GM18867 (cell line): ENCODE measurements at regions not wholly inside any gene's neighbourhood (a gene's known extent, or its start where the extent isn't known, plus 50 kb on each side); places are given as distances from the start of the nearest gene placed in this dataset.
A peak's percentile ranks its signal among the peaks of the same experiment; 100 is the strongest.
"Not testable (repeated sequence)": the region's sequence is repeated elsewhere in the genome, so short reads cannot be mapped to it uniquely, and the experiment has no call there.

Source experiments
- ATAC-seq: cut with Tn5 transposase; IDR thresholded peaks from one replicate; pipeline ENCODE4 v1.9.1; 2021; ENCODE audit warnings: mild to moderate bottlenecking, moderate library complexity; ENCODE audit not compliant: unreplicated experiment

DNA sequence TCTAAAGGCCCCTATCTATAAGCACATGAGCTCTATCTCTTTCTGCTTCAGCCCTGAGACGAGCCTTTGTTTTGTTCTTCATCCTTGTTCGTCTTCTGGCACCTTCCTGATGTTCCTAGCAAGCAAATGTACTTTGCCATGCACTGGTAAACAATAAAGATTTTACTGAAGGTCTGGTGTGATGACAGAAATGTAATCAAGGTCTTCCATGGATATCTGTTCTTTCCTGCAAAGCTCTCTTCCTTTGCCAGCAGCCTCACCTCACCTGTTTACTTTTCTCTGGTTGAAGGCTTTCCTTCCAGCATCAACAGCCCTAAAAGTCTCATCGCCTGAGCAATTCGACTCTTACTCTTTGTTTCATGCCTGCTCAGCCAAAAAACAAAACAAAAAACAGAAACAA, 330.3 kb downstream of the PCNX1 start:
- no peak for ATAC-seq

DNA sequence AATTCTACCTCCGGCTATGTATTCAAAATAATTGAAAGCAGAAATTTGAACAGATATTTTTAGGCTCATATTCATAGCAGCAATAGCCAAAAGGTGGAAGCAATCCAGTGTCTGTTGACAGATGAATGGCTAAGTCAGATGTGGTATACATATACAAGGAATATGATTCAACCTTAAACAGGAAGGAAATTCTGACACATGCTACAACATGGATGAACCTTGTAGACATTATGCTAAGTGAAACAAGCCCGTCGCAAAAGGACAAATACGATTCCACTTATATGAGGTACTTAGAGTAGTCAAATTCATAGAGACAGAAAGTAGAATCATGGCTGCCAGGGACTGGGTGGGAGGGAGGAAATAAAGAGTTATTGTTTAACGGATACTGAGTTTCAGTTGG, 331.6 kb downstream of the PCNX1 start:
- no peak for ATAC-seq

DNA sequence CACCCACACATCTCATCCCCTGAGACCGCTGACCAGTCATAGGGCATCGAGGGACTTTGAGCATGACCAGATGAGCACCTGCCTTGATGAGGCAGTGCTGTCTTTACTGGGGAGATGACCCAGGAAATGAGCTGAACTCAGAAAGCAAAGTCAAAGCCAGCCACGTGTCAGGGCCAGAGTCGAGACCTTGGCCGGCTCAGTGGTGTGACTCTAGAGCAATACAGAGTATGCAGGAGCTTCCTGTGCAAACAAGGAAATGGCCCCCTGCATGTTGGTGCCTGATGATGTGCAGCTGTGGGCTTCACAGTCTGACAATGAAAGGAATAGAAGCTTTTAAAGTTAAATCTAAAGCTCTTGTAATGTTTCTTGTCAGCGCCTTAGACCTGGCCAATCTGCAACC, 332.9 kb downstream of the PCNX1 start:
- no peak for ATAC-seq

DNA sequence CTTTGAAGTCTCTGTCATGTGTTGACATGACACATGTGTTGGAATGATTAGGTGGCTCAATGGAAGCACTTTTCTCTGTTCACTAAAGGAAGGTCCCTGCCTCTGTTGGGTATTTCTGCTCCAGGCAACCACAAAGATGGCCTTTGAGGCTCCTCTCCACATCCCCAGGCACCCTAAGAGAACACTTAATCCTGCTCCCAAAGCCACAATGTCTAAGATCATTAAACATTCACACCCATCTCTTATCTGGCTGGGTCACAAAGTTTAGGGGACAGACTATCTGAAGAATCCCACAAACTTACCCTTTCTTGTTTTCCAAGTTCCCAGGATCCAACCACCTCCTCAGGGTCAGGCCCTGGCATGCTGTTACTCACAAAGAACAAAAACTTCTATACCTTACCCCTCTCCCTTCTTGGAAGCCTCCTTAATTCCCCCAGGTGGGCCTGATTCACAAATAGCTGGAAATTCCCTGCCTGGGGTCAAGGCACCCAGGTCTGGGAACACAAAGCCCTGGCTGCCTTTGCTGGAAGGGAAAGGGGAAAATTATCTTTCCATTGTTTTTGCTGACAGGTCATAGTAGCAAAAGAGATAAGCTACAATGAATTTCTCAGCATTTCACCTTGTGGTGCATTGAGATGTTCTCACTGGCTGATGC, 333.7 kb downstream of the PCNX1 start:
- no peak for ATAC-seq

DNA sequence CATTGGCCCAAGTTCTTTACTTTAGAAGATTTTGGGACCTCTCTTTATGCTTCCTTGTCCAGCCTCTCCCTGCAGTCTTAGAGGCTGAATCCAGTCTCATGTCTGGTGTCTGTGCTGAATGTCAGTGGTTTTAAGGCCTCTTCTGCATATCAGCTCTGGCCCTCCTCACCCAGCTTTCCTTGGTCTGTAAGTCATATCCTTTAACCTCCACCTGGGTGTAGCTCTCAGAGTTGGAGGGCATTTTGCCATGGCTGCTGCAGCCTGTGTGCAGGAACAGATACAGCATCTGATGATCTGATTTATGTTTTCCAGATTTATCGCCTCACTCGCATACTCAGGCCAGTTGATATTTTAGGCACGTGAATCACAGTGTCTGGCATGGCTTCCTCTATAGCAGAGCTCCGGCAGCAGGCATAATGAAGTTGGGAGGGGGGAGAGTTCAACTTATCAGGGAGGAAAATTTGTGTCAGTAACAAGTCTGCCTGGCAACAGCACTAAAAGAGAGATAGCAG, 335.0 kb downstream of the PCNX1 start:
- no peak for ATAC-seq

DNA sequence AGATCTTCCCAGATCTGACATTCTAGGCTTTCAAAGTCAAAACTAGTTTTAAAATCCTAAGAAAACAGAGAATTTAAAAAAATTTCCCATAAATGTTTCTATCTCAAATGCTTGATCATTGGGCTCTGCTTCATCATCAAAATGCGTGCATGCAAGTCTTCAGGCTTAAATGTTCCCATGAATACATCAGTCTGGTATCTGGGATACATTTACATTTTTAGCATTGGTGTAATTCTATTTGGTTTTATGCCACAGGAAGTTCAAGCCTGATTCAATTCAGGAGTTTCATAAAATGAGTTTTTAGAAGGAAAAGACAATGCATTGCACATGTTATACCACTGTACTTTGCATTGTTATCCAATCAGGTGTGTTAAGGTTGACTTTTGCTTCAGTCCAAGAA, 336.4 kb downstream of the PCNX1 start:
- ATAC-seq: no peak

DNA sequence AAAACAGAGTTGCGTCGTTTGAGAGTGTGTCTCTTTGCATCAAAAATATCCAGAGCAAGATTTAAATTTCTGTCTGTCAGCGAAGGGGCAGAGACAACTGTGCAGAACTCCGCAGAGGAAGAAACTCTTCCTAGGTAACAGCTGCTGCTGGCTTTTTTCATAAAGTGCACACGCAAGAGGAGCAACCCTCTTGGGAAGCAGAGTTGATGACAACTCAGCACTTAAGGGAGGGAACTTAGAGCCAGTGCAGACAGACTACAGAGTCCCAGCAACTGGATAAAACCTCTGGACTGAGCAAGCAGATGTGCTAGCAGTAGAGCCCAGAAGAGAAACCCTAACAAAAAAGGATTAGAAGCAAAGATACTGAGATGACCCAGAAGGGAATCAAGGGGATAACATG, 337.1 kb downstream of the PCNX1 start:
- no peak for ATAC-seq

DNA sequence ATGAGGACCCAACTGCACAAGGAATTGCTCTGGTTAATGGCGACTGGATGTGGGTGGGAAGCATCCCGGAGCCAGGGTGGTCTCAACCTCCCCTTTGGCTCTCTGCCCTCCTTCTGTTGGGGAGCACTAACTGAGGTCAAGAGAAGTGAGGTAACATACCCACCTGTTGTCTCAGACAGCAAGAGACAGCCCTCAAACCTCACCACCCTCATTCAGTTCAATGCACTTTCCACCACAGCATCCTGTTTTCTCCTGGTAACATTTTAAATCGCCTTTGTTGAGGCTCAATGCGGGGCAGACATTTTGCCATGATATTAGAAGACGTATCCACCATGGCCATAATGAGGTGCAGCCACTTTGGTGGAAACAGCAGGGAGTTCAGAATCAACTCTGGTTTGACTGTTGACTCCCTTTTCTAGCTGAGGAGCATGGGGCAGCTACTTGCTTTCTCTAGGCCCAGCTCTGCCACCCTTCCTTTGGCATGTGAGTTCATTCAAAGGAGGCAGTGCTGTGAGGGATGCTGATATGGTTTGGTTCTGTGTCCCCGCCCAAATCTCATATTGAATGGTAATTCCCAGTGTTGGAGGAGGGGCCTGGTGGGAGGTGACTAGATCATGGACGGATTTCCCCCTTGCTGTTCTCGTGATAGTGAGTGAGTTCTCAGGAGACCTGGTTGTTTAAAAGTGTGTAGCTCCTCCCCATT, 338.6 kb downstream of the PCNX1 start:
- ATAC-seq: no peak

DNA sequence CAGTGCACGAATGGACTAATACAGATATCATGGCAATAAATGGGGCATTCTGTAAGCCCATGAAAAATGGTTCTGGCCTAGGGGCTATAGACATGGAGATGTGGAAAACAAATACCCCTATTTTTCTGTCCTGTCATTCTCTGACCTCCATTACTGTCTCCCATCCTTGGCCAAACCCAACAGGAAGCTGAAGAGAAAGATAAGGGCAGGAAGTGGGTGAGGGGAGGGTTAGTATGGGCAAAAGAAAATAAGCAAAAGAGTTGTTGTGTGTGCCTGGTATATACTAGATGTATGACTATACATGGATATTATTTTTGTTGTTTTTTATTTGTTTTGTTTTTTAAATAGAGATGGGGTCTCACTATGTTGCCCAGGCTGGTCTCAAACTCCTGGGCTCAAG, 339.3 kb downstream of the PCNX1 start:
- ATAC-seq: no peak

DNA sequence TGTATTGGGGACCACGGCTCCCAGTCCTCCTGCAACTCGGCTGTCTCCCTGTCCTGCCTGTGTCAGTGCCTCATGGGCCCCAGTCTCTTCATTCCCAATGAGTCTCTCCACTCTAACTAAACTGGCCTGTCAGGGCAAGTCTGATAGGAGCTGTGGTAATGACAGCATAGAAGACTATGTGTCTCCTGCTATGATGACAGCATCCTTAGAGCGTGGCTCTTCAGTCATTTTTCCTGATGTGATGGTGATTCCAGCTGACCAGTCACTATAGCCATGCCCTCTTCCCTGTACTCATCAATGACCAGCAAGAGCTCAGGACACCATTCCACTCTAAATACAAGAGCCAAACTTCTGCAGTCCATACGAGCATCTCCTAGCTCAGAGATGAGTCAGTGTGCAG, 339.8 kb downstream of the PCNX1 start:
- no peak for ATAC-seq

DNA sequence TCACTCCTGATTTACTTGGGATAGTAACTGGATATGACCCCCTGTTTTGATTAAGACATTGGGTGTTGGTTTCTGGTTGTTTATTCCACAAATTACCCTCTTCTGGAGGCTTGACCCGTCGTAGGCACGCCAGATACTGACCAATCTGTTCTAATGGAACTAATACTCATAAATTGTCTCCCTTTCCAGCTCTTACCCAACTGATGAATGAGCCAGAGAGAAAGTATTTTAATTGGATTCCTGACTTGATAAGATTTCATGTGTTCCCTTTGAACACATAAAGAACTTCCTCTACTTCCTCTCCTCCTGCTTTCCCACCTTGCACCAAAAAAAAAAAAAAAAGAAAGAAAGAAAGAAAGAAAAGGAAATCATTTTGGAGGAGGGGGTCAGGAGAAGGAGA, 340.9 kb downstream of the PCNX1 start:
- no peak for ATAC-seq

DNA sequence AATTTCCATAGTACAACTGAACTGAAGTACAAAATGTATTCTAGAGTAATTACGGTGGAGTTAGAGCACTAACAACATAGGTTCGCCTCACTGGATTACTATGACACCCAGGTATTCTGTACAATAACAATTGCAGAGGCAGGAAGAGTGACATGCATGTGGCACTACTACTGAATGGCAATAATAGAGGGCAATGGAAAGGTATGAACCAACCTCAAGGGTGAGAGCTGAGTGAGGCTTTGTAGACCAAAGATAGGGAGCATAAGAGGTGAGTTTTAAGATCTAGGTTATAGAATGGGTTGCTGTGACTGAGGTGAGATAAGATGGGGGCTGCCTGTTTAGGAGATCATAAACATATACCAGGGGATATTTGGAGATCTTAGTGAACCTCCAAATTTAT, 343.1 kb downstream of the PCNX1 start:
- ATAC-seq: no peak

DNA sequence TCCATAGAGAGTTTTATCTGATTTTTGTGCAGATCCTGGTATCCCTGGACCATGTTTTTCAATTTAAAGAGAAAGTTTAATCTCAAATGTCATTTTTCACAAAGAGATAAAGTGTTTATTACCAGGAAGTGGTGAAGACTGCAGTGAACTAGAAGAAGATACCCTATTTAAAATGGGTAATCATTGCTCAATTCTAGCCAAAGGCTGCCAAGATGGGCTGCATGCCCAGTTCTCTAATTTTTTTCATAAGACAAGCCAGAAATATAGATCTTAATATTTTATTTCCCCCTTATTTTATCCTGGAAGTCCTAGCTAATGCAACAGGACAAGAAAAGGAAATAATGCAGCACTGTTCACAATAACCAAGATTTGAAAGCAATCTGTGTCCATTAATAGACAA, 343.5 kb downstream of the PCNX1 start:
- no peak for ATAC-seq

DNA sequence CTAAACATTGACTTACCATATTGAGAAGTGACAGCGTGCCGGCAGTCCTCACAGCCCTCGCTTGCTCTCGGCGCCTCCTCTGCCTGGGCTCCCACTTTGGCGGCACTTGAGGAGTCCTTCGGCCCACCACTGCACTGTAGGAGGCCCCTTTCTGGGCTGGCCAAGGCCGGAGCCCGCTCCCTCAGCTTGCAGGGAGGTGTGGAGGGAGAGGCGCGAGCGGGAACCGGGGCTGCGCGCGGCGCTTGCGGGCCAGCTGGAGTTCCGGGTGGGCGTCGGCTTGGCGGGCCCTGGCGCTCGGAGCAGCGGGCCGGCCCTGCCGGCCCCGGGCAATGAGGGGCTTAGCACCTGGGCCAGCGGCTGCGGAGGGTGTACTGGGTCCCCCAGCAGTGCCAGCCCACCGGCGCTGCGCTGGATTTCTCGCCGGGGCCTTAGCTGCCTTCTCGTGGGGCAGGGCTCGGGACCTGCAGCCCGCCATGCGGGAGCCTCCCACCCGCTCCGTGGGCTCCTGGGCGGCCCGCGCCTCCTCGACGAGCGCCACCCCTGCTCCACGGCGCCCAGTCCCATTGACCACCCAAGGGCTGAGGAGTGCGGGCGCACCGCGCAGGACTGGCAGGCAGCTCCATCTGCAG, 346.9 kb downstream of the PCNX1 start:
- not testable (repeated sequence) for ATAC-seq

DNA sequence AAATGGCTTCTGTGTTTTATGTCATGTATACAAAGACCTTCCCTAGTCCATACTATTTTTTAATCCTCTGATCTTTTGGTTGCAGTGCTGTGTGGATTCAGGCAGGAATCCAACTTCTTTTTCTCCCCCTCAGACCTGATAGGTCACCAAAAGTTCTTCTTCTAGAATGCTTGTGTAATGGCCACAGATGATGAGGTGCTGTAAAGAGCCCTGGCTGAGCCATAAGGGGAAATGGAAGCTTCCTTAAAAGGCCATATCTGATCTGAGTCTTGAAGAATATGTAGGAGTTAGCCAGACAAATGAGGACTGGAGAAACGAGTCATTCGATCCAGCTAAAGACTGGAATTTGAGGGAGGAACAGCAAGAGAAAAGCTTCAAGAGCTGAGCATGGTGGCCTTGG, 353.9 kb downstream of the PCNX1 start:
- no peak for ATAC-seq

DNA sequence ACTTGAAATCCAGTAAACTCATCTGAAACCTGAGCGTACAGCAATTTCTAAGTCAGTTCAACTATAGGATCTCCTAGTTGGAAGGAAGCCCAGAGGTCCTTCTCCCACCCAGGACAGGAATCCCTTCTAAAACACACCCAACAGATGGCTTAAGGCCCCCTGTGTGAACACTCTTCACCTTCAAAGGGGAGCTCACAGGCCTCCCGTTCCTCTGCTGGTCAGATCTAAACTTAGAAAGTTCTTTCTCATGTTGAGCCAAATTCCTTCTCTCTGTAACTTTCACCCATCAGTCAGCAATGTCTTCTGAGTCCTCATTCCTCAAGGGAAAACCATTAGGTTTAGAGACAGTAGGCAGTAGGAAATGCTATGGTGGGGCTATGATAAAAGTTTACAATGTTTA, 355.2 kb downstream of the PCNX1 start:
- no peak for ATAC-seq

DNA sequence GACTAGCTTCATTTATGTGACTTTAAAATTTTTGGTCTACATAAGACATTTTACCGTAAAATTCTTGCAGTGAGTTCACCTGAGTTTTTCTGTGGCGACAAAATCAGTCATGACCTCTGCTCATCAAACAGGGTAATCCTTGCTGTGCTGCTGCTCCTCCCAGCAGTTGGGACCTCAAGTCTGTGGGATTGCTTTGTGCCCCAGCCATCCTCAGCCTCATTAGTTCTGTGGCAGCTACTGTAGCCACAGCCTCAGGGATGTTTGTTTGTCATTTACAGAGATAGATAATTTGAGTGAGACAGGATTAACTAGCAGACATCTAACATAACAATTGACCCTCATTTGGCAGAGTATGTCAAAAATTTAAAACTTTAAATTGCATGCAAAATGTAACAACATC, 357.0 kb downstream of the PCNX1 start:
- no peak for ATAC-seq

DNA sequence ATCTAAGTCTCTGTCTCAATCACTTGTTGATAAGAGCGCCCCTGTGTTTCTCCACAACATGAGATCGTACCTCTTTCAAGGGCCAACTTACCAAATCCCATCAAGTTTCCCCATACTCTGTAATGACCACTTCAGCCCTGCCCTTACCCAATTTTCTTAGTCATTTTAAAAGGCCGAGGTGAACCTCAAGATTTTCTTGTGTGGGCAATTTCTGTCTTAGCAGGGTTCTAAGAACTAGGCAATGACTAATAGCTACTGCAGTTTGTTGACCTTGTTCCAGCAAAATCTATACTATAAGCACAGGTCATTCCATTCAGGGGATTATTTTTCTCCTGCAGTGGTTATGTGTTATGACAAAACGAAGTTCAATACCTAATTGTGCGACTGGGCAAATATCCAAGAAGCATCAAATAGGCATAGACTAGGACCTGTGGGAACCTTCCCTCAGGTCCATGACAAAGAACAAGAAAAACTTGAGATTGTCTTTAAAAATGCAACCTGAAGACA, 359.8 kb downstream of the PCNX1 start:
- peak; percentile 43 for ATAC-seq

DNA sequence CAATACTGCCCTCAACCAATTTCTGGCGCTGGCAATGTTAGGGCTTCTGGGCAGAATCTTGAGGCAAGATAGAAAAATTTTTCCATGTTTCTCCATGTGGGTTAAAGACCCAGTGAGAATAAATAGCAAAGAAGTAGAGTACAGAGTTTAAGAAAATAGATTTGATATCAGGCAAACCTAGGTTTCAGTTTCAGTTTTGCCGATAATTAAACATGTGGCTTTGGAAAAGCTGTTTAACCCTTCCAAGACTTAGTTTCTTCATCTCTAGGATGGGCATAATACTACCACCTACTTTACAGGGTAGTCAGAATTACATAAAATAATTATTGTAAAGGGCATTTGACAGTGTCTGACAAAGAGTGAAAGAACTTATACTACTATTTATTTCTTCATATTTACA, 360.4 kb downstream of the PCNX1 start:
- no peak for ATAC-seq

DNA sequence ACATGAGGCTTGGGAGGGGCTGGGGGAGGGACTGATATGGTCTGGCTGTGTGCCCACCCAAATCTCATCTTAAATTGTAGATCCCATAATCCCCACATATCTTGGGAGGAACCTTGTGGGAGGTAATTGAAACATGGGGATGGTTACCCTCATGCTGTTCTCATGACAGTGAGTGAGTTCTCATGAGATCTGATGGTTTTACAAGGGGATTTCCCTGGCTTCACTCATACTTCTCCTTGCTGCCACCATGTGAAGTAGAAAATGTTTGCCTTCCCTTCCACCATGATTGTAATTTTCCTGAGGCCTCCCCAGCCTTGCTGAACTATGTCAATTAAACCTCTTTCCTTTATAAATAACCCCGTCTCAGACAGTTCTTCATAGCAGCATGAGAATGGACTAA, 362.9 kb downstream of the PCNX1 start:
- ATAC-seq: no peak

DNA sequence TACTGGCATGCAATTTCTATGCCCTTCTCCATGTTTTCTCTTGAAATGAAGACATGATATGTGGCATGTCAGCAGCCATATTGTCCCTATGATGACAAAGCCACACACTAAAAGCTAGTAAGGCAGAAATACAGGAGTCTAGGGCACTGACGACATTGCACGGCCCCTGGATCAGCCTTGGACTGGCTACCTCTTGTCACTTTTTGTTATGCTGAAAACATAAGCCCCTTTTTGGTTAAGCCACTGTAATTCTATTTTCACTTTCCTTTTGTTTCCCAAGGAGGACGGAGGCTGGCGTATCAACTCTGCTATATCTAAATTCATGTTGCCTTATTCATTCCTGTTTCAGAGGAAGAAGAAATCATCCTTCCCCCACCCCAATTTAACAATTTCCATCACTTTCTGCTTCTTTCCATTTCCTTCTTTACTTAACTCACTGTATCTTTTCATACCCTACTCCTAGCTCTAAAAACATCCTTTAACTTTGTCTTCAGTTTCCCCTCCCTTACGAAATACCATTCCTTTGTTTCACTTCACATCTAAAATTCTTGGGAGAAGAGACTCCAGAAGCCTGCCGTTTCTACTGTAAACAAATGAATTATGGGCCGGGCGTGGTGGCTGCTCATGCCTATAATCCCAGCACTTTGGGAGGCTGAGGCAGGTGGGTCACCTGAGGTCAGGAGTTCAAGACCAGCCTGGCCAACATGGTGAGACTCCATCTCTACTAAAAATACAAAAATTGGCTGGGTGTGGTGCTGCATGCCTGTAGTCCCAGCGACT, 364.1 kb downstream of the PCNX1 start:
- no peak for ATAC-seq
